Spleen (tissue), 11 donors: ENCODE measurements at regions not wholly inside any gene's neighbourhood (a gene's known extent, or its start where the extent isn't known, plus 50 kb on each side); places are given as distances from the start of the nearest gene placed in this dataset.

Experiments
- DNase-seq: peaks from one replicate; pipeline ENCODE4 v3.0.0-alpha.2; 2020
- H3K27ac ChIP-seq, 8 donors: fragments of 200-600 bp; sonication (generic) in 7 of 8; 1 replicate in 4 of 8; 2 replicates in 4 of 8; pipeline versions ENCODE4 v1.5.0 to v1.8.0; 2016 to 2021; ENCODE audit warnings: inconsistent platforms in 4 of 8, mild to moderate bottlenecking in 4 of 8, moderate library complexity in 1 of 8
- H3K27me3 ChIP-seq, 7 donors: fragments of 200-600 bp; sonication (generic) in 6 of 7; replicated peaks in 1 of 7; 1 replicate in 4 of 7; 2 replicates in 3 of 7; pipeline versions ENCODE4 v1.5.0 to v1.8.0; 2016 to 2021; ENCODE audit warnings: inconsistent platforms in 3 of 7, mild to moderate bottlenecking in 1 of 7
- H3K36me3 ChIP-seq, 6 donors: fragments of 200-600 bp; sonication (generic) in 5 of 6; 1 replicate in 4 of 6; 2 replicates in 2 of 6; pipeline versions ENCODE4 v1.5.0 to v1.8.0; 2016 to 2021; ENCODE audit warnings: inconsistent platforms in 2 of 6
- H3K4me1 ChIP-seq, 6 donors: fragments of 200-600 bp; sonication (generic) in 5 of 6; 1 replicate in 3 of 6; 2 replicates in 3 of 6; pipeline versions ENCODE4 v1.5.0 to v1.8.0; 2016 to 2021; ENCODE audit warnings: inconsistent platforms in 3 of 6
- H3K4me3 ChIP-seq, 8 donors: fragments of 200-600 bp; sonication (generic) in 7 of 8; 1 replicate in 4 of 8; 2 replicates in 4 of 8; pipeline versions ENCODE4 v1.5.0 to v1.8.0; 2016 to 2021; ENCODE audit warnings: inconsistent platforms in 4 of 8, mild to moderate bottlenecking in 4 of 8, moderate library complexity in 2 of 8
- H3K9me3 ChIP-seq, 8 donors: fragments of 200-600 bp; sonication (generic) in 7 of 8; 1 replicate in 4 of 8; 2 replicates in 4 of 8; pipeline versions ENCODE4 v1.5.0 to v1.8.0; 2016 to 2021; ENCODE audit warnings: inconsistent platforms in 4 of 8
- POLR2A ChIP-seq, 3 donors: fragments of 450-650 bp; IDR thresholded peaks; one replicate each; pipeline ENCODE4 v1.5.1; 2017; ENCODE audit warnings: antibody characterized with exemption in 3 of 3, mild to moderate bottlenecking in 1 of 3
- POLR2AphosphoS5 ChIP-seq, 3 donors: sonication (generic); formaldehyde crosslinking; IDR thresholded peaks; one replicate each; pipeline ENCODE4 v1.5.1; 2017; ENCODE audit warnings: antibody characterized with exemption in 3 of 3
- WGBS, 5 donors: extraction: QIAGEN DNeasy Blood & Tissue Kit in 3 of 5; methylation state at CpG; one replicate each; pipeline versions ENCODE4 v1.1.5 to v1.1.7; 2013 to 2018; 5-methylcytosine and 5-hydroxymethylcytosine counted together
- intact Hi-C: fragments of 100-400 bp; cut with DNase I; formaldehyde crosslinking; loops from one replicate; pipeline ENCODE4 v1.15.0; 2023; ENCODE audit warnings: low total_unique reads
- TF ChIP-seq, protein P1 (sequence below), 11 experiments: fragments of 200-600 bp in 7 of 11; fragments of 450-650 bp in 4 of 11; sonication (generic) in 4 of 11; IDR thresholded peaks in 8 of 11; conservative IDR thresholded peaks in 3 of 11; 1 replicate in 7 of 11; 2 replicates in 4 of 11; pipeline versions ENCODE4 v1.4.0 to v1.8.0; 2016 to 2021; ENCODE audit warnings: antibody characterized with exemption in 11 of 11, inconsistent platforms in 4 of 11, mild to moderate bottlenecking in 1 of 11
- donor health status: healthy with polysubstance abuse.
- donor health status: DM: no; HTN: no; CAD: no; lungs with moderate emphysema.
- donor health status: DM: no; HTN: no; CAD: no.
- donor health status: Bipolar disorder and iron deficiency.
- donor health status: healthy.
- donor health status: DM: no; HTN: no; CAD: no.
- donor health status: DM: yes; HTN: yes; CAD: no.

DNA sequence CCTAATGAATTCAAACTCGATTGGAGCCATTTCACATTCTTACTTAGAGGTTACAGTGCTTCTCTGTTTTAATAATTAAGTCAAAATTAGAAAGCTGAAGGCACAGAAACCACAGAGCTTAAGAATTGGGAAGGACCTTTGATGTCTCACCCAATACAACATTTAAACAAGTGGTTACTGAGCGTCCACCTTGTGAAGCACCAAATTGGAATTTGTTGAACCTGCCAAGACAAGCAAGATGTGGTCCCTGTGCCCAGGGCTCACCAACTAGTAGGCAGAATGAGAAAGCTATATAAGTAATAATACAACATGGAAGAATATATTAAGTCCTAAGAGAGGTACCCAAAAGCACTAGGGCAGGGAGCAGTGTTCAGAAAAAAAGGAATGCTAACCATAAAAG, 64.5 kb upstream of the NPAS2 start:
- intact Hi-C loops: no loop called here
- H3K4me1 ChIP-seq: no peaks in the 10 kb centered on the region
- no peak for DNase-seq
- 70 to 83% (median 74%) methylated on average over 2 of the region's 2 CpGs for WGBS, 5 donors
- no peak overlapping the region for H3K4me3 ChIP-seq
- no peaks in the 10 kb centered on the region for H3K36me3 ChIP-seq
- H3K27ac ChIP-seq: no peak overlapping the region
- no peaks in the 10 kb centered on the region for H3K9me3 ChIP-seq
- TF ChIP-seq POLR2A (IDR thresholded peaks at IDR 0.05): no peak
- TF ChIP-seq, protein P1, sequence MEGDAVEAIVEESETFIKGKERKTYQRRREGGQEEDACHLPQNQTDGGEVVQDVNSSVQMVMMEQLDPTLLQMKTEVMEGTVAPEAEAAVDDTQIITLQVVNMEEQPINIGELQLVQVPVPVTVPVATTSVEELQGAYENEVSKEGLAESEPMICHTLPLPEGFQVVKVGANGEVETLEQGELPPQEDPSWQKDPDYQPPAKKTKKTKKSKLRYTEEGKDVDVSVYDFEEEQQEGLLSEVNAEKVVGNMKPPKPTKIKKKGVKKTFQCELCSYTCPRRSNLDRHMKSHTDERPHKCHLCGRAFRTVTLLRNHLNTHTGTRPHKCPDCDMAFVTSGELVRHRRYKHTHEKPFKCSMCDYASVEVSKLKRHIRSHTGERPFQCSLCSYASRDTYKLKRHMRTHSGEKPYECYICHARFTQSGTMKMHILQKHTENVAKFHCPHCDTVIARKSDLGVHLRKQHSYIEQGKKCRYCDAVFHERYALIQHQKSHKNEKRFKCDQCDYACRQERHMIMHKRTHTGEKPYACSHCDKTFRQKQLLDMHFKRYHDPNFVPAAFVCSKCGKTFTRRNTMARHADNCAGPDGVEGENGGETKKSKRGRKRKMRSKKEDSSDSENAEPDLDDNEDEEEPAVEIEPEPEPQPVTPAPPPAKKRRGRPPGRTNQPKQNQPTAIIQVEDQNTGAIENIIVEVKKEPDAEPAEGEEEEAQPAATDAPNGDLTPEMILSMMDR (IDR thresholded peaks at IDR 0.05 in 8 of 11, conservative IDR thresholded peaks at IDR 0.05 in 3 of 11): no peak
- peaks cover 0 to 10% (median 0%) of the 10 kb centered on the region in 7 donors for H3K27me3 ChIP-seq

DNA sequence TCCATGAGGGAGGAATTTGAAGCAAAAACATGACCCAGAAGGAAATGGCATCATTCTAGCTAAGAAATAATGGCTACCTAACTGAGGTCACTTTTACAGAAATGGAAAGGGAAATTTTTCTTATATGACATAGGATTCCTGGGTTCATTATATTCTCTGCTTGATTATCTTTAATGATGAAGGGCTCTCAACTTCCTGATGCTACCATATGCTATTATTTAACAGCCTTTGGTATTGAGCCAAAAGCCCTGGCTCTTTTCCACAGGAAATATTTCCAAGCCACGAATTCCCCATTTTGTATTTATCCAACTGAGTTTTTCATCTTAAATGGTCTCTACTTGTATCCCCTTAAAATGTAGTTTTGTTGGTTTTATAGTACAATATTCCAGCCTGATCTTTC, 63.2 kb upstream of the NPAS2 start:
- TF ChIP-seq POLR2A (IDR thresholded peaks at IDR 0.05) (no peak), POLR2AphosphoS5 (IDR thresholded peaks at IDR 0.05) (no peak)
- TF ChIP-seq, protein P1 (IDR thresholded peaks at IDR 0.05 in 8 of 11, conservative IDR thresholded peaks at IDR 0.05 in 3 of 11): no peak
- no peak for DNase-seq
- WGBS, 5 donors: 14 to 52% (median 45%) methylated on average over 1 of the region's 1 CpG
- H3K4me3 ChIP-seq: no peak overlapping the region
- no peaks in the 10 kb centered on the region for H3K9me3 ChIP-seq
- intact Hi-C loops: no loop called here
- H3K27me3 ChIP-seq: peaks cover 0 to 1% (median 0%) of the 10 kb centered on the region in 7 donors
- H3K4me1 ChIP-seq: no peaks in the 10 kb centered on the region
- no peak overlapping the region for H3K27ac ChIP-seq
- no peaks in the 10 kb centered on the region for H3K36me3 ChIP-seq

DNA sequence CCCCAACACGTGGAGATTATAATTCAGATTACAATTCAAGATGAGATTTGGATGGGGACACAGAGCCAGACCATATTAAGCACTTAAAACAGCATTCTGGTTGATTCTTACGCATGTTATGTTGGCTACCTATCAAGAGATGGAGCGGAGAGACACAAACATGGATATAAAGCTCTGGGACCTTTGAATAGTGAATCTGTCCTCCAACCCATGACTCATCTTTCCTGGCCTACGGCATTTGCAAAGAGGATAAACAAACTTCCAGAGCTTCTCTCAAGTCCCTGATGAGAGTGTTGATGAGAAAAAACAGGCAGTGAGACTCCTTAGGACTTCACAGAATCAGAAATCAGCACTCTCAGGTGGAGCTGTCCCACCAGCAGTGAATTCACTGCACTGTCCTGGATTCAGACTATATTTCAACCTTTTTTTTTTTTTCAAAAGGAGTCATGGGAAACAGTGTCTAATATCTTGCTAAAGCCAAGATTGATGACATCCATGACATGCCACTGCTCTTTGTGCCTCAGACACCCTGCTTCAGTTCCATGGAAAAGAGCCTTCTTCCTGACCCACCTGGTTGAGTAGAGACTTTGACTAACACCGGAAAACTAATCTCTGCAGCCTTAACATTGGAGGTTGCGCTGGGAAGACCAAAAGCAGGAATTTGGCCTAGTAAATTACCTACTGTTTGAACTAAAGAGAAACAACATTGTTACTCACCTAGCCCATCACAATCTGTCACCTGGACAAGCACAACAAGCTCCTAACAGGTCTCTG, 62.1 kb upstream of the NPAS2 start:
- WGBS, 5 donors: 77 to 89% (median 87%) methylated on average over 6 of the region's 6 CpGs
- no peak for DNase-seq
- TF ChIP-seq, protein P1 (IDR thresholded peaks at IDR 0.05 in 8 of 11, conservative IDR thresholded peaks at IDR 0.05 in 3 of 11): no peak
- TF ChIP-seq POLR2A (IDR thresholded peaks at IDR 0.05) (no peak), POLR2AphosphoS5 (IDR thresholded peaks at IDR 0.05) (no peak)

DNA sequence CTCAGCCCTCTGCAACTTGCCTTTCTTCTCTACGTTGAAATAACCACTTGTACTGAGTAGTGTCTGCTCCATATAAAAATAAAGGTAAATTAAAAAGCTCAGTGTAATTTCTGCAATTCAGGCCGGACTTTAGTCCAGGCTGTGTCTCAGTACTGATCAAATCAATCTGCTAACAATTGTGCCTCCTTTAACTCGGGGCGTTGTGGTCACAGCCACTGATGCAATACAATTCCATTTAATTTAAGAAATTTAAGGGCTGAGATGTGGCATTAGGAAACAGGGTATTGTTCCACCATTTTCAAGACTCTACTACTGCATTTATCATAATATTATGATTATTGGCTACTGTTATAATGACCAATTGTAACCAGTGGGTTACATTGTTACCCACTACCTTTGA, 60.0 kb upstream of the NPAS2 start:
- no peak for DNase-seq
- intact Hi-C loops: no loop called here
- no peaks in the 10 kb centered on the region for H3K9me3 ChIP-seq
- H3K27ac ChIP-seq: no peak overlapping the region
- H3K4me3 ChIP-seq: no peak overlapping the region
- TF ChIP-seq, protein P1 (IDR thresholded peaks at IDR 0.05 in 8 of 11, conservative IDR thresholded peaks at IDR 0.05 in 3 of 11): no peak
- no peak for TF ChIP-seq POLR2A (IDR thresholded peaks at IDR 0.05)
- TF ChIP-seq POLR2AphosphoS5 (IDR thresholded peaks at IDR 0.05): no peak
- WGBS, 5 donors: 83 to 90% (median 89%) methylated on average over 4 of the region's 4 CpGs
- H3K27me3 ChIP-seq: peaks cover 0 to 5% (median 0%) of the 10 kb centered on the region in 7 donors
- H3K36me3 ChIP-seq: no peaks in the 10 kb centered on the region
- H3K4me1 ChIP-seq: no peaks in the 10 kb centered on the region

More for the DNA sequence above, 62.1 kb upstream of the NPAS2 start:
- Histone ChIP-seq H3K9me3 (no peaks in the 10 kb centered on the region), H3K4me3 (no peak overlapping the region), H3K36me3 (no peaks in the 10 kb centered on the region), H3K27ac (no peak overlapping the region), H3K4me1 (no peaks in the 10 kb centered on the region), H3K27me3 (no peaks in the 10 kb centered on the region)
- intact Hi-C loops: no loop called here
